ENCODE measurements at regions not wholly inside any gene's neighbourhood (a gene's known extent, or its start where the extent isn't known, plus 50 kb on each side); places are given as distances from the start of the nearest gene placed in this dataset.

DNA sequence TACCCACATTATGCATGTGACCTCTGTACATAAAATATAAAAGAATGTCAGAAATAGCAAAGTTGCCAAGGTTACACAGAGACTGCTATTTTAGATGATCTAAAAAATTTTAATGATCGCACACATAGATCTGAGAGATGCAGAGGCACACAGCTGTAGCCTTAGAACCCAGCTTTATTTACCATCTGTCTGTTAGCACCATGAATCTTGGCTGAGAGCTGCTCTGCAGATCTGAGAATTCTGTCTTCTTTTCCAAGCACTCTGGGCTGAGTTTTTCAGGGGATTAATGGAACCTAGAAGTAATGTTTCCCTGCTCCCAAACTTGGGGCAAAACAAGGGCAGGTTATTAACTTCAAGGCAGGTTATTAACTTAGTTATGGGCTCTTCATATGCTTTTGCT lies 248.7 kb upstream of the JAG1 start:
- H2BK12ac ChIP-seq (ENCODE audit: low read depth, low read length): no peak overlapping the region
- no peak overlapping the region for H3K23ac ChIP-seq (ENCODE audit: insufficient read length)
- H2BK120ac ChIP-seq (replicated peaks; ENCODE audit: low read depth, low read length): no peak overlapping the region
- H3K27me3 ChIP-seq (replicated peaks in 1 of 4; ENCODE audit: control insufficient read depth in 3 of 4, extremely low read depth in 1 of 4, insufficient read depth in 3 of 4, low read length in 3 of 4): no peaks in the 10 kb centered on the region
- no peaks in the 10 kb centered on the region; the same call in 1 of the 2 replicates for H3K23me2 ChIP-seq (ENCODE audit: low read depth, low read length)
- WGBS, 2 experiments (ENCODE audit: extremely low coverage in 1 of 2, insufficient coverage in 1 of 2, insufficient read length in 1 of 2, insufficient replicate concordance in 2 of 2, low coverage in 1 of 2, low lambda C conversion rate in 2 of 2, missing lambda C conversion rate in 1 of 2): 88% methylated on average over 1 of the region's 1 CpG; no CpG with 5 or more reads in 1 of the 2 experiments
- no peak overlapping the region for H3K56ac ChIP-seq (replicated peaks; ENCODE audit: insufficient read length, low read depth, low read length)
- no peak overlapping the region for H3K4me3 ChIP-seq (ENCODE audit: extremely low read depth in 1 of 4, insufficient read depth in 2 of 4, low read depth in 3 of 4, low read length in 4 of 4)
- no peaks in the 10 kb centered on the region for H4K20me1 ChIP-seq (replicated peaks in 1 of 2; ENCODE audit: control insufficient read depth in 1 of 2, insufficient read depth in 2 of 2, low read length in 2 of 2)
- CTCF ChIA-PET (ENCODE audit: partially characterized antibody): interaction anchor here (1.0 kb wide), 1 partner anchor 14 kb away, joined by 3 read pairs; no protein-coding TSS in a partner anchor
- no peaks in the 10 kb centered on the region for H3K36me3 ChIP-seq (ENCODE audit: control insufficient read depth in 2 of 4, insufficient read depth in 4 of 4, low read length in 3 of 4)
- no peak overlapping the region for H3K27ac ChIP-seq (ENCODE audit: low read depth, low read length)
- no peaks in the 10 kb centered on the region for H3K79me2 ChIP-seq (ENCODE audit: control insufficient read depth in 1 of 2, insufficient read depth in 2 of 2, low read length in 2 of 2)
- POLR2A ChIA-PET (ENCODE audit: partially characterized antibody): no interaction called here
- no peak overlapping the region for H2BK15ac ChIP-seq (ENCODE audit: low read length)
- no peak overlapping the region for H4K91ac ChIP-seq (replicated peaks; ENCODE audit: insufficient read length, low read length)
- H3K14ac ChIP-seq (ENCODE audit: insufficient read length): no peak overlapping the region
- H3K9me3 ChIP-seq (ENCODE audit: insufficient read depth in 2 of 2, low read depth in 1 of 2, low read length in 1 of 2): no peaks in the 10 kb centered on the region
- no peak for TF ChIP-seq RBBP5 (IDR thresholded peaks at IDR 0.05; ENCODE audit: borderline replicate concordance, low read depth, low read length)
- no peak overlapping the region for H3K4ac ChIP-seq (replicated peaks; ENCODE audit: insufficient read length, low read depth, low read length)
- H2BK5ac ChIP-seq (ENCODE audit: low read depth, low read length): no peak overlapping the region
- H3K4me1 ChIP-seq (replicated peaks in 1 of 4; ENCODE audit: control insufficient read depth in 3 of 4, insufficient read depth in 4 of 4, low read length in 3 of 4): no peaks in the 10 kb centered on the region; a peak in 1 of 7 replicates
- H2BK20ac ChIP-seq (ENCODE audit: low read length): no peak overlapping the region
- FAIRE-seq (no peak), DNase-seq (ENCODE audit: low read depth in 1 of 2, low spot score in 2 of 2) (no peak)
- H3K18ac ChIP-seq (ENCODE audit: extremely low read depth, low read length): no peak overlapping the region
- no peak overlapping the region for H3K9ac ChIP-seq (replicated peaks in 1 of 4; ENCODE audit: extremely low read depth in 1 of 4, low read depth in 3 of 4, low read length in 3 of 4)
- H2AK5ac ChIP-seq (ENCODE audit: low read depth, low read length): no peak overlapping the region
- H2AFZ ChIP-seq (ENCODE audit: low read length): no peak overlapping the region
- H3K79me1 ChIP-seq (ENCODE audit: low read depth, low read length): no peaks in the 10 kb centered on the region; the same call in 1 of the 2 replicates
- no peak overlapping the region for H4K5ac ChIP-seq (ENCODE audit: insufficient read length, low read depth, low read length)
- H4K8ac ChIP-seq (ENCODE audit: extremely low read depth, insufficient read depth, low read length): no peak overlapping the region
- no peak overlapping the region for H3K4me2 ChIP-seq (ENCODE audit: insufficient read depth in 1 of 2, low read depth in 2 of 2, low read length in 2 of 2)

All from H1 (cell line).